GM23338 (cell line): ENCODE measurements at regions not wholly inside any gene's neighbourhood (a gene's known extent, or its start where the extent isn't known, plus 50 kb on each side); places are given as distances from the start of the nearest gene placed in this dataset.

Experiments
- ATAC-seq: fragments of 200-7000 bp; cut with Tn5 transposase; 3 replicates; pipeline ENCODE4 v1.9.1; 2020
- DNase-seq: peaks from one replicate; pipeline ENCODE4 v3.0.0-alpha.2; 2015; ENCODE audit warnings: low spot score
- H2AFZ ChIP-seq: fragments of 200-600 bp; sonication (generic); 2 replicates; pipeline ENCODE4 v1.8.0; 2016; ENCODE audit warnings: antibody characterized with exemption, mild to moderate bottlenecking, moderate library complexity
- H3F3A ChIP-seq: fragments of 200-600 bp; sonication (generic); replicated peaks from 2 replicates; pipeline ENCODE4 v1.8.0; 2017; ENCODE audit warnings: antibody characterized with exemption, mixed run types, low read depth
- H3K27ac ChIP-seq: fragments of 200-600 bp; sonication (generic); 2 replicates; pipeline ENCODE4 v1.6.1; 2016; ENCODE audit warnings: low read depth
- H3K27me3 ChIP-seq: fragments of 200-600 bp; sonication (generic); 2 replicates; pipeline ENCODE4 v1.8.0; 2016; ENCODE audit warnings: mild to moderate bottlenecking, mixed run types, moderate library complexity; ENCODE audit not compliant: insufficient read depth
- H3K36me3 ChIP-seq: fragments of 200-600 bp; sonication (generic); 2 replicates; pipeline ENCODE4 v1.8.0; 2016; ENCODE audit warnings: mild to moderate bottlenecking; ENCODE audit not compliant: insufficient read depth
- H3K4me1 ChIP-seq: fragments of 200-600 bp; sonication (generic); 2 replicates; pipeline ENCODE4 v1.8.0; 2016; ENCODE audit warnings: mild to moderate bottlenecking, moderate library complexity; ENCODE audit not compliant: insufficient read depth
- H3K4me2 ChIP-seq: fragments of 200-600 bp; sonication (generic); 2 replicates; pipeline ENCODE4 v1.7.1; 2017; ENCODE audit warnings: mixed run types
- H3K4me3 ChIP-seq: fragments of 200-600 bp; sonication (generic); 2 replicates; pipeline ENCODE4 v1.6.1; 2016; ENCODE audit warnings: mixed run types
- H3K79me2 ChIP-seq: fragments of 200-600 bp; sonication (generic); replicated peaks from 2 replicates; pipeline ENCODE4 v1.8.0; 2017; ENCODE audit warnings: mild to moderate bottlenecking; ENCODE audit not compliant: insufficient read depth
- H3K9me2 ChIP-seq: fragments of 200-600 bp; sonication (generic); 2 replicates; pipeline ENCODE4 v1.8.0; 2017; ENCODE audit not compliant: insufficient read depth
- H4K20me1 ChIP-seq: fragments of 200-600 bp; sonication (generic); replicated peaks from 2 replicates; pipeline ENCODE4 v1.8.0; 2017; ENCODE audit warnings: mild to moderate bottlenecking; ENCODE audit not compliant: insufficient read depth
- H3K27ac Mint-ChIP-seq: 2 replicates; pipeline ENCODE4 v1.8.0; 2020; ENCODE audit warnings: inconsistent platforms, mild to moderate bottlenecking, moderate library complexity, mixed read lengths
- H3K27me3 Mint-ChIP-seq: 3 replicates; pipeline ENCODE4 v1.8.0; 2022; ENCODE audit warnings: low read depth, mild to moderate bottlenecking, moderate library complexity, mixed read lengths, inconsistent platforms; ENCODE audit not compliant: insufficient read depth, poor library complexity
- H3K36me3 Mint-ChIP-seq: 3 replicates; pipeline ENCODE4 v1.8.0; 2021; ENCODE audit warnings: low read depth, mild to moderate bottlenecking, inconsistent platforms, moderate library complexity, mixed read lengths
- H3K4me1 Mint-ChIP-seq: 3 replicates; pipeline ENCODE4 v1.8.0; 2020; ENCODE audit warnings: mild to moderate bottlenecking, inconsistent platforms, mixed read lengths
- H3K4me3 Mint-ChIP-seq: 3 replicates; pipeline ENCODE4 v1.8.0; 2021; ENCODE audit warnings: moderate library complexity, mild to moderate bottlenecking, inconsistent platforms, mixed read lengths
- H3K9me3 Mint-ChIP-seq: 3 replicates; pipeline ENCODE4 v1.8.0; 2020; ENCODE audit warnings: moderate library complexity, mild to moderate bottlenecking, inconsistent platforms, mixed read lengths
- CREB1 ChIP-seq: fragments of 250-450 bp; sonication (Bioruptor Pico); IDR thresholded peaks from 2 replicates; pipeline ENCODE4 v1.5.0; 2020; ENCODE audit warnings: low read depth, mild to moderate bottlenecking, moderate library complexity
- CTCF ChIP-seq, 2 experiments: fragments of 200-600 bp in 1 of 2; sonication (generic) in 1 of 2; conservative IDR thresholded peaks; 2 replicates each; pipeline versions ENCODE4 v1.5.1 to v1.6.1; 2016 to 2017; ENCODE audit warnings: antibody characterized with exemption in 2 of 2, low read depth in 2 of 2, mild to moderate bottlenecking in 2 of 2, moderate library complexity in 1 of 2
- ETS1 ChIP-seq: IDR thresholded peaks from 2 replicates; pipeline ENCODE4 v1.6.1; 2016; ENCODE audit warnings: antibody characterized with exemption
- EZH2phosphoT487 ChIP-seq: fragments of 200-600 bp; sonication (generic); IDR thresholded peaks from one replicate; pipeline ENCODE4 v1.8.1; 2018; ENCODE audit warnings: antibody characterized with exemption; ENCODE audit not compliant: unreplicated experiment
- JUNB ChIP-seq: IDR thresholded peaks from one replicate; pipeline ENCODE4 v1.6.1; 2016; ENCODE audit warnings: antibody characterized with exemption; ENCODE audit not compliant: unreplicated experiment
- NANOG ChIP-seq: IDR thresholded peaks from 2 replicates; pipeline ENCODE4 v1.6.1; 2016; ENCODE audit warnings: antibody characterized with exemption, borderline replicate concordance
- POLR2AphosphoS5 ChIP-seq: IDR thresholded peaks from 2 replicates; pipeline ENCODE4 v1.6.1; 2016; ENCODE audit warnings: antibody characterized with exemption, low read depth
- REST ChIP-seq: IDR thresholded peaks from one replicate; pipeline ENCODE4 v1.6.1; 2018; ENCODE audit warnings: antibody characterized with exemption; ENCODE audit not compliant: unreplicated experiment
- STAT1 ChIP-seq: IDR thresholded peaks from one replicate; pipeline ENCODE4 v1.6.1; 2016; ENCODE audit warnings: antibody characterized with exemption; ENCODE audit not compliant: unreplicated experiment
- ZNF114 ChIP-seq: fragments of 250-450 bp; sonication (Bioruptor Pico); IDR thresholded peaks from 2 replicates; pipeline ENCODE4 v1.5.0; 2020; ENCODE audit warnings: mild to moderate bottlenecking, moderate library complexity
- ZNF331 ChIP-seq: fragments of 250-450 bp; sonication (Bioruptor Pico); IDR thresholded peaks from 2 replicates; pipeline ENCODE4 v1.5.0; 2020; ENCODE audit warnings: low read depth, mild to moderate bottlenecking, moderate library complexity
- ZNF462 ChIP-seq: fragments of 250-450 bp; sonication (Bioruptor Pico); IDR thresholded peaks from 2 replicates; pipeline ENCODE4 v1.5.0; 2020; ENCODE audit warnings: mild to moderate bottlenecking, moderate library complexity

- no peaks in the 10 kb centered on the region for H3K9me3 Mint-ChIP-seq
- no peak for DNase-seq
- Histone ChIP-seq H2AFZ (no peak overlapping the region), H3K4me1 (no peaks in the 10 kb centered on the region), H3K4me3 (no peak overlapping the region), H3K36me3 (no peaks in the 10 kb centered on the region), H3K79me2 (no peaks in the 10 kb centered on the region), H3K4me2 (no peak overlapping the region), H3K9me2 (no peaks in the 10 kb centered on the region), H3K27me3 (no peaks in the 10 kb centered on the region), H3F3A (no peaks in the 10 kb centered on the region), H3K27ac (no peak overlapping the region), H4K20me1 (no peaks in the 10 kb centered on the region)
- no peak overlapping the region for H3K27ac Mint-ChIP-seq
- H3K4me3 Mint-ChIP-seq, result no peak overlapping the region
- TF ChIP-seq ZNF462 (no peak), ETS1 (no peak), STAT1 (no peak), POLR2AphosphoS5 (no peak), NANOG (no peak), ZNF331 (CRISPR knock-in tag) (no peak), JUNB (no peak), REST (no peak), EZH2phosphoT487 (no peak), ZNF114 (CRISPR knock-in tag) (no peak), CTCF (conservative IDR thresholded peaks at IDR 0.05; ENCODE audit: low read depth in 2 of 2) (no peak), CREB1 (CRISPR knock-in tag) (no peak)
- H3K4me1 Mint-ChIP-seq, result no peaks in the 10 kb centered on the region
- no peaks in the 10 kb centered on the region for H3K27me3 Mint-ChIP-seq
- no peaks in the 10 kb centered on the region for H3K36me3 Mint-ChIP-seq
- ATAC-seq, result no peak
Observed at GRCh38 chrX:109878236-109878635, 124.7 kb upstream of the TMEM164 start.
